GM19468 (cell line): ENCODE measurements at regions not wholly inside any gene's neighbourhood (a gene's known extent, or its start where the extent isn't known, plus 50 kb on each side); places are given as distances from the start of the nearest gene placed in this dataset.

Experiments
- ATAC-seq: cut with Tn5 transposase; IDR thresholded peaks from one replicate; pipeline ENCODE4 v1.9.1; 2021; ENCODE audit warnings: mild to moderate bottlenecking, moderate library complexity, moderate number of reproducible peaks; ENCODE audit not compliant: unreplicated experiment; ENCODE audit errors: extremely low read depth

GRCh38 chr13:77980592-77980991 lies 62.0 kb upstream of the EDNRB start:
- no peak for ATAC-seq

GRCh38 chr13:77979721-77980385 lies 61.2 kb upstream of the EDNRB start:
- no peak for ATAC-seq

GRCh38 chr13:77975358-77976042 lies 56.9 kb upstream of the EDNRB start:
- ATAC-seq, result no peak

- ATAC-seq, result no peak
These were observed 50.7 kb upstream of the EDNRB start for GRCh38 chr13:77969299-77969698.
